Breast epithelium (tissue), 3 donors: ENCODE measurements at regions not wholly inside any gene's neighbourhood (a gene's known extent, or its start where the extent isn't known, plus 50 kb on each side); places are given as distances from the start of the nearest gene placed in this dataset.

Experiments
- POLR2A ChIP-seq: fragments of 450-650 bp; IDR thresholded peaks from one replicate; pipeline ENCODE4 v1.6.1; 2016; ENCODE audit warnings: antibody characterized with exemption, mild to moderate bottlenecking, moderate library complexity
- TF ChIP-seq, protein P1 (sequence below), 3 donors: fragments of 450-650 bp; IDR thresholded peaks; one replicate each; pipeline ENCODE4 v1.5.1; 2016 to 2017; ENCODE audit warnings: antibody characterized with exemption in 3 of 3, mild to moderate bottlenecking in 3 of 3, moderate library complexity in 3 of 3

DNA sequence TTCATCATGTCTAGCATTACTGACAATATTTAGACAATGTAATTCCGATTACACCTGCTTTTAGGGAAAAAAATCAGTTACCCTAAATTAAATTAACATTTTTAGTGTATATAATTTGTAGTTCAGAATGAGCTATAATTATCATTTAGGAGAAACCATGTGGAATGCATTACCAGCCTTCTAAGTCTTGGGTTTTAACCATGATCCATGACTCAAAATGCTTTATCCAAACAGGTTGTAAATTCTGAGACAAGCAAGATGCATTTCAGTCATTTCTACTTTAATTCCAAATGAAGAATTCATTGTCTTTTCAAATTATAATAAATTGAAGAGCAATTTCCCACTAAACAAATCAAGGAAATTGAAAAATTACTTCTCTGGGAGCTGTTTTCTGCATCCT, 243.7 kb upstream of the LRIG1 start:
- TF ChIP-seq, protein P1, sequence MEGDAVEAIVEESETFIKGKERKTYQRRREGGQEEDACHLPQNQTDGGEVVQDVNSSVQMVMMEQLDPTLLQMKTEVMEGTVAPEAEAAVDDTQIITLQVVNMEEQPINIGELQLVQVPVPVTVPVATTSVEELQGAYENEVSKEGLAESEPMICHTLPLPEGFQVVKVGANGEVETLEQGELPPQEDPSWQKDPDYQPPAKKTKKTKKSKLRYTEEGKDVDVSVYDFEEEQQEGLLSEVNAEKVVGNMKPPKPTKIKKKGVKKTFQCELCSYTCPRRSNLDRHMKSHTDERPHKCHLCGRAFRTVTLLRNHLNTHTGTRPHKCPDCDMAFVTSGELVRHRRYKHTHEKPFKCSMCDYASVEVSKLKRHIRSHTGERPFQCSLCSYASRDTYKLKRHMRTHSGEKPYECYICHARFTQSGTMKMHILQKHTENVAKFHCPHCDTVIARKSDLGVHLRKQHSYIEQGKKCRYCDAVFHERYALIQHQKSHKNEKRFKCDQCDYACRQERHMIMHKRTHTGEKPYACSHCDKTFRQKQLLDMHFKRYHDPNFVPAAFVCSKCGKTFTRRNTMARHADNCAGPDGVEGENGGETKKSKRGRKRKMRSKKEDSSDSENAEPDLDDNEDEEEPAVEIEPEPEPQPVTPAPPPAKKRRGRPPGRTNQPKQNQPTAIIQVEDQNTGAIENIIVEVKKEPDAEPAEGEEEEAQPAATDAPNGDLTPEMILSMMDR (IDR thresholded peaks at IDR 0.05): no peak
- no peak for TF ChIP-seq POLR2A
